Right lobe of liver (tissue), 6 donors: ENCODE measurements at regions not wholly inside any gene's neighbourhood (a gene's known extent, or its start where the extent isn't known, plus 50 kb on each side); places are given as distances from the start of the nearest gene placed in this dataset.
A peak's percentile ranks its signal among the peaks of the same experiment; 100 is the strongest.

Experiments used
- ATAC-seq, 4 donors: fragments of 200-7000 bp; cut with Tn5 transposase; one replicate each; pipeline ENCODE4 v1.9.1; 2020; ENCODE audit warnings: mild to moderate bottlenecking in 4 of 4, moderate library complexity in 4 of 4
- DNase-seq, 3 donors: peaks; one replicate each; pipeline ENCODE4 v3.0.0-alpha.2; 2020
- H3K27ac ChIP-seq, 3 donors: fragments of 200-600 bp; one replicate each; pipeline ENCODE4 v1.8.0; 2022
- H3K27me3 ChIP-seq, 2 donors: fragments of 200-600 bp; one replicate each; pipeline ENCODE4 v1.8.0; 2022
- H3K36me3 ChIP-seq, 4 donors: fragments of 200-600 bp; sonication (generic) in 1 of 4; one replicate each; pipeline versions ENCODE4 v1.5.1 to v1.8.0; 2017 to 2022; ENCODE audit warnings: control low read depth in 1 of 4
- H3K4me1 ChIP-seq, 4 donors: fragments of 200-600 bp; sonication (generic) in 1 of 4; one replicate each; pipeline versions ENCODE4 v1.5.1 to v1.8.0; 2017 to 2022; ENCODE audit warnings: control low read depth in 1 of 4
- H3K4me3 ChIP-seq, 3 donors: fragments of 200-600 bp; one replicate each; pipeline ENCODE4 v1.8.0; 2022
- H3K9me3 ChIP-seq, 4 donors: fragments of 200-600 bp; sonication (generic) in 1 of 4; one replicate each; pipeline versions ENCODE4 v1.5.1 to v1.8.0; 2017 to 2022; ENCODE audit warnings: control low read depth in 1 of 4
- CTCF ChIP-seq, 4 donors: fragments of 200-600 bp in 3 of 4; fragments of 450-650 bp in 1 of 4; IDR thresholded peaks; one replicate each; pipeline versions ENCODE4 v1.5.1 to v1.8.0; 2016 to 2022; ENCODE audit warnings: antibody characterized with exemption in 4 of 4, mild to moderate bottlenecking in 2 of 4
- POLR2A ChIP-seq: fragments of 450-650 bp; IDR thresholded peaks from one replicate; pipeline ENCODE4 v1.6.1; 2017; ENCODE audit warnings: antibody characterized with exemption, mild to moderate bottlenecking
- WGBS: methylation state at CpG from one replicate; pipeline ENCODE4 v1.1.6; 2018; ENCODE audit warnings: low coverage, low lambda C conversion rate; ENCODE audit not compliant: insufficient coverage; ENCODE audit errors: missing lambda C conversion rate; 5-methylcytosine and 5-hydroxymethylcytosine counted together
- intact Hi-C, 2 donors: fragments of 100-400 bp; cut with DNase I; formaldehyde crosslinking; loops; one replicate each; pipeline versions ENCODE4 v1.11.2 to v1.14.1; 2022
- donor health status: DM: no; HTN: yes; CAD: no.
- donor health status: DM: no; HTN: no; CAD: no.
- donor health status: DM: no; HTN: no; CAD: no.
- donor health status: DM: no; HTN: yes; CAD: no.
- donor health status: DM: no; HTN: yes; CAD: no.

DNA sequence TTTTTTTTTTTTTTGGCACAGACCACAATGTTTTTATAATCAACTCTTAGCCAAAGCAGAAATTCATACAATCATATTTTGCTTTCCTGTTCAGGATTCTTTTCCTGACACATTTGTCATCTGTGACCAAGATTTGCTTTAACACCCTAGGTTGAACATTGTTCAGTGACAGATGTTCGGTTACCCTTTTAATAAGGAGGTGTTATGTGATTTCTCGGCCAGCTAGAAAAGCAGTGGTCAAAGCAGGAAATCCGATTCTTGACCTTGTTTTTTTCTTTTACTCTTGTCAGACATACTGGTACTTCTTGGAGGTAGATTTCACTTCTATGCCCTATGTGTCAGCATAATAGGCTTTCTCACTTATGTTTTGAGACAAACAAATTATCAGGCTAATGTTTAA, 335.3 kb upstream of the ACTBL2 start:
- WGBS, result 70% methylated on average over 3 of the region's 3 CpGs
- Histone ChIP-seq H3K4me1 (no peaks in the 10 kb centered on the region), H3K27me3 (no peaks in the 10 kb centered on the region), H3K36me3 (no peaks in the 10 kb centered on the region), H3K9me3 (no peaks in the 10 kb centered on the region), H3K4me3 (no peak overlapping the region), H3K27ac (no peak overlapping the region)
- ATAC-seq (no peak), DNase-seq (no peak)
- intact Hi-C loops, result no loop called here
- no peak for TF ChIP-seq POLR2A
- TF ChIP-seq CTCF (IDR thresholded peaks at IDR 0.05), result no peak

GRCh38 chr5:57817001-57817453, 334.4 kb upstream of the ACTBL2 start:
- intact Hi-C loops, result no loop called here
- TF ChIP-seq CTCF (IDR thresholded peaks at IDR 0.05) (no peak), POLR2A (no peak)
- WGBS, result 74% methylated on average over 2 of the region's 2 CpGs

DNA sequence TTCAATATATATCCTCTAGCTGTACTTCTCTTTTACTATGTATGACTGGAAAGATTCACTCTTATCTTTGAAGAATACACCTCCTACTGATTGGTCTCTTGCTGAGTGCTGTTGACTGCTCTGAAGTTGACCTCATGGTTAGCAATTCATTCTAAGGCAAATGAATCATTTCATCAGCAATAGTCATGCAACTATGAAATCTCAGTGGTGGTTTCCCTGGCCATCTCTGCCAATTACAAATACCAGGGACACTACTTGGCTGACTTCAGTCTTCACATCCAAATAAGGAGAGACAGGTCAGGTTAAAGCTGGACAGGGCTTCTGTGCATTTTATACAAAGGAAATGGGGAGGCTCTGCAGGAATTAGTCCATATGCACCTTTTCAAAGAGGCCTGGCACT, 333.5 kb upstream of the ACTBL2 start:
- no peak overlapping the region for H3K4me3 ChIP-seq
- H3K36me3 ChIP-seq, result no peaks in the 10 kb centered on the region
- intact Hi-C loops, result no loop called here
- DNase-seq, result no peak
- no peaks in the 10 kb centered on the region for H3K4me1 ChIP-seq
- no peaks in the 10 kb centered on the region for H3K9me3 ChIP-seq
- H3K27me3 ChIP-seq, result no peaks in the 10 kb centered on the region
- TF ChIP-seq POLR2A (no peak), CTCF (IDR thresholded peaks at IDR 0.05) (no peak)
- ATAC-seq, result peak in 1 of 4 donors; percentile 38
- no peak overlapping the region for H3K27ac ChIP-seq

More at GRCh38 chr5:57817001-57817453, 334.4 kb upstream of the ACTBL2 start:
- H3K9me3 ChIP-seq, result no peaks in the 10 kb centered on the region
- no peaks in the 10 kb centered on the region for H3K36me3 ChIP-seq
- H3K4me3 ChIP-seq, result no peak overlapping the region
- no peak for DNase-seq
- H3K27me3 ChIP-seq, result no peaks in the 10 kb centered on the region
- no peaks in the 10 kb centered on the region for H3K4me1 ChIP-seq
- H3K27ac ChIP-seq, result no peak overlapping the region
- ATAC-seq, result no peak

DNA sequence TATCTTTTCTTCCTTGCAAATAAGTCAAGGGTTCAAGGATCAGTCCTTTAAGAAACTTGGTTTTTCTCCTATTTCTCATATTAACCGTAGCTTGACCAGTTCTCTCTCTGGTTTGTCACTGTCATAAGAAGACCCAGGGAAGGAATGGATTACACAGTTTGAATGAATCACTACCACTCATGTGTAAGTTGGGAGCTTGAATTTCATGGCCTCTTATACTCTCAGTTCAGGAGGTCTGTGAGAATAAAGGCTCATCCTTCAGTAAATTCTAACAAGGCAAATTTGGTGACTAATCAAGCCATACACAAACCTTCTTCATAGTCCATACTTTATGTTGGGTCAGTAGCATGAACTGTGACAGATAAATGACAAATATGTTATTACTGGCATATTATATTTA, 323.1 kb upstream of the ACTBL2 start:
- Histone ChIP-seq H3K4me1 (no peaks in the 10 kb centered on the region), H3K9me3 (no peaks in the 10 kb centered on the region), H3K27ac (no peak overlapping the region), H3K27me3 (no peaks in the 10 kb centered on the region), H3K36me3 (no peaks in the 10 kb centered on the region), H3K4me3 (no peak overlapping the region)
- intact Hi-C loops, result no loop called here
- ATAC-seq, result no peak
- WGBS, result 100% methylated on average over 1 of the region's 1 CpG
- no peak for TF ChIP-seq POLR2A
- TF ChIP-seq CTCF (IDR thresholded peaks at IDR 0.05), result no peak
- no peak for DNase-seq

DNA sequence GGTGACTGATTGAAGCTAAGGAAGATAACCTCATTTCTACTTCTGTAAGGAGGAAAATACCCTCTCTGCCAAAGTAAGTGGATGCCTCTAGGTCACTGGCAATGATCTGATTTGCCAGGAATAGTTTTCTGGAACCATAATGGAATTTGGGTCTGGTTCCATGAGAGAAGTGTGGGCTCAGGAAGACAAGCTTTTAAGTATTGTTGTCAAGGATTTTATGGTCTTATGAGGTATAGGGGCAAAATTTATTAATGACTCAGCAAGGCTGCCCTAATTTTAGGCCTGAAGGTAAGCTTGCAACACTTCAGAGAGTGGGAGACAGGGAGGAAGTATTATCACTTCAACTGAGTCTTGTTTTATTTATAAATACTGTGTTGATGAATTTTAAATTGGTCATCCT, 322.6 kb upstream of the ACTBL2 start:
- no peak for ATAC-seq
- intact Hi-C loops, result no loop called here

More for the DNA sequence above, 322.6 kb upstream of the ACTBL2 start:
- no peak overlapping the region for H3K27ac ChIP-seq
- H3K4me3 ChIP-seq, result no peak overlapping the region
- no peaks in the 10 kb centered on the region for H3K9me3 ChIP-seq
- no peaks in the 10 kb centered on the region for H3K36me3 ChIP-seq
- no peaks in the 10 kb centered on the region for H3K27me3 ChIP-seq
- H3K4me1 ChIP-seq, result no peaks in the 10 kb centered on the region
- TF ChIP-seq POLR2A (no peak), CTCF (IDR thresholded peaks at IDR 0.05) (no peak)
- DNase-seq, result no peak
